Osteoblast (primary cell): ENCODE measurements at regions not wholly inside any gene's neighbourhood (a gene's known extent, or its start where the extent isn't known, plus 50 kb on each side); places are given as distances from the start of the nearest gene placed in this dataset.

Experiments
- DNase-seq: peaks from one replicate; pipeline ENCODE4 v3.0.0; 2011; ENCODE audit warnings: low spot score, mixed read lengths; ENCODE audit not compliant: insufficient read length; ENCODE audit errors: missing footprints
- H2AFZ ChIP-seq: 2 replicates; pipeline ENCODE4 v1.6.0; 2011; ENCODE audit warnings: mild to moderate bottlenecking, low read length
- H3K27ac ChIP-seq: 2 replicates; pipeline ENCODE4 v1.5.1; 2011; ENCODE audit warnings: mild to moderate bottlenecking, low read depth, low read length, moderate library complexity
- H3K27me3 ChIP-seq: 2 replicates; pipeline ENCODE4 v1.6.0; 2012; ENCODE audit warnings: mild to moderate bottlenecking, control low read depth, inconsistent platforms, low read length, moderate library complexity; ENCODE audit not compliant: insufficient read depth
- H3K36me3 ChIP-seq: 2 replicates; pipeline ENCODE4 v1.5.1; 2011; ENCODE audit warnings: mild to moderate bottlenecking, low read length, control low read depth, moderate library complexity; ENCODE audit not compliant: insufficient read depth
- H3K4me1 ChIP-seq: 2 replicates; pipeline ENCODE4 v1.5.1; 2011; ENCODE audit warnings: mild to moderate bottlenecking, low read length, control low read depth, moderate library complexity; ENCODE audit not compliant: insufficient read depth
- H3K4me2 ChIP-seq: 2 replicates; pipeline ENCODE4 v1.6.0; 2011; ENCODE audit warnings: mild to moderate bottlenecking, low read length; ENCODE audit not compliant: insufficient read depth
- H3K4me3 ChIP-seq: fragments of 200-600 bp; sonication (generic); 3 replicates; pipeline ENCODE4 v1.5.1; 2012; ENCODE audit warnings: mild to moderate bottlenecking, low read length, inconsistent platforms; ENCODE audit not compliant: insufficient read depth
- H3K79me2 ChIP-seq: 2 replicates; pipeline ENCODE4 v1.6.0; 2012; ENCODE audit warnings: mild to moderate bottlenecking, low read length, control low read depth, inconsistent platforms; ENCODE audit not compliant: insufficient read depth
- H3K9me3 ChIP-seq: 2 replicates; pipeline ENCODE4 v1.5.1; 2011; ENCODE audit warnings: low read depth, low read length, control low read depth
- H4K20me1 ChIP-seq: 2 replicates; pipeline ENCODE4 v1.6.0; 2012; ENCODE audit warnings: mild to moderate bottlenecking, low read length, control low read depth; ENCODE audit not compliant: insufficient read depth
- CTCF ChIP-seq: IDR thresholded peaks from 2 replicates; pipeline ENCODE4 v1.5.1; 2011; ENCODE audit warnings: mild to moderate bottlenecking, low read depth, low read length, moderate library complexity; ENCODE audit errors: extremely low read depth

GRCh38 chr6:55674672-55675071 is 95.7 kb upstream of the HMGCLL1 start:
- no peak for TF ChIP-seq CTCF
- H3K79me2 ChIP-seq: no peaks in the 10 kb centered on the region

GRCh38 chr6:55670850-55671413 is 91.9 kb upstream of the HMGCLL1 start:
- H3K4me2 ChIP-seq: no peak overlapping the region
- H3K4me3 ChIP-seq: no peak overlapping the region
- H4K20me1 ChIP-seq: no peaks in the 10 kb centered on the region
- H3K79me2 ChIP-seq: no peaks in the 10 kb centered on the region
- no peak for TF ChIP-seq CTCF
- no peak overlapping the region for H2AFZ ChIP-seq
- peaks cover 2% of the 10 kb centered on the region for H3K4me1 ChIP-seq
- no peaks in the 10 kb centered on the region for H3K9me3 ChIP-seq
- H3K27me3 ChIP-seq: no peaks in the 10 kb centered on the region
- H3K27ac ChIP-seq: no peak overlapping the region
- no peaks in the 10 kb centered on the region for H3K36me3 ChIP-seq
- DNase-seq: no peak

More at GRCh38 chr6:55674672-55675071, 95.7 kb upstream of the HMGCLL1 start:
- H3K4me2 ChIP-seq: no peak overlapping the region
- no peaks in the 10 kb centered on the region for H3K27me3 ChIP-seq
- H2AFZ ChIP-seq: no peak overlapping the region
- no peaks in the 10 kb centered on the region for H3K4me1 ChIP-seq
- no peak for DNase-seq
- no peaks in the 10 kb centered on the region for H4K20me1 ChIP-seq
- no peak overlapping the region for H3K4me3 ChIP-seq
- no peaks in the 10 kb centered on the region for H3K36me3 ChIP-seq
- no peaks in the 10 kb centered on the region for H3K9me3 ChIP-seq
- H3K27ac ChIP-seq: no peak overlapping the region

- no peak for DNase-seq
- Histone ChIP-seq H3K27me3 (no peaks in the 10 kb centered on the region), H3K79me2 (no peaks in the 10 kb centered on the region), H4K20me1 (no peaks in the 10 kb centered on the region), H3K4me3 (no peak overlapping the region), H3K4me2 (no peak overlapping the region), H3K9me3 (no peaks in the 10 kb centered on the region), H2AFZ (peak overlapping the region; percentile 47), H3K27ac (no peak overlapping the region), H3K4me1 (peaks cover 2% of the 10 kb centered on the region), H3K36me3 (no peaks in the 10 kb centered on the region)
- TF ChIP-seq CTCF: no peak
Measured at GRCh38 chr6:55669028-55669427, 90.0 kb upstream of the HMGCLL1 start.

- no peaks in the 10 kb centered on the region for H3K36me3 ChIP-seq
- no peaks in the 10 kb centered on the region for H4K20me1 ChIP-seq
- no peak for DNase-seq
- H2AFZ ChIP-seq: peak overlapping the region; percentile 47
- H3K27me3 ChIP-seq: no peaks in the 10 kb centered on the region
- TF ChIP-seq CTCF: no peak
- no peak overlapping the region for H3K27ac ChIP-seq
- no peaks in the 10 kb centered on the region for H3K79me2 ChIP-seq
- H3K4me1 ChIP-seq: peaks cover 2% of the 10 kb centered on the region
- peak overlapping the region; percentile 26 for H3K4me2 ChIP-seq
- H3K4me3 ChIP-seq: no peak overlapping the region
- no peaks in the 10 kb centered on the region for H3K9me3 ChIP-seq
Measured at GRCh38 chr6:55668591-55668990, 89.6 kb upstream of the HMGCLL1 start.
